Duodenal mucosa (tissue), 2 donors: ENCODE measurements at regions not wholly inside any gene's neighbourhood (a gene's known extent, or its start where the extent isn't known, plus 50 kb on each side); places are given as distances from the start of the nearest gene placed in this dataset.

Experiments used
- H3K27ac ChIP-seq: one replicate; pipeline ENCODE4 v1.7.0; 2013; ENCODE audit warnings: low read depth, low read length
- H3K27me3 ChIP-seq, 2 donors: one replicate each; pipeline ENCODE4 v1.7.0; 2013; ENCODE audit warnings: low read length in 2 of 2, control low read depth in 1 of 2; ENCODE audit not compliant: insufficient read depth in 2 of 2, control insufficient read depth in 1 of 2
- H3K36me3 ChIP-seq, 2 donors: one replicate each; pipeline ENCODE4 v1.7.0; 2013; ENCODE audit warnings: low read length in 2 of 2, control low read depth in 1 of 2; ENCODE audit not compliant: insufficient read depth in 2 of 2, control insufficient read depth in 1 of 2
- H3K4me1 ChIP-seq, 2 donors: one replicate each; pipeline ENCODE4 v1.7.0; 2013; ENCODE audit warnings: low read length in 2 of 2, control low read depth in 1 of 2; ENCODE audit not compliant: insufficient read depth in 2 of 2, control insufficient read depth in 1 of 2
- H3K4me3 ChIP-seq, 2 donors: one replicate each; pipeline ENCODE4 v1.7.0; 2013; ENCODE audit warnings: low read length in 2 of 2, low read depth in 1 of 2
- H3K9ac ChIP-seq, 2 donors: one replicate each; pipeline ENCODE4 v1.7.0; 2013; ENCODE audit warnings: low read length in 2 of 2, low read depth in 1 of 2
- H3K9me3 ChIP-seq, 2 donors: one replicate each; pipeline ENCODE4 v1.7.0; 2013; ENCODE audit warnings: low read length in 2 of 2, control low read depth in 1 of 2; ENCODE audit not compliant: control insufficient read depth in 1 of 2

DNA sequence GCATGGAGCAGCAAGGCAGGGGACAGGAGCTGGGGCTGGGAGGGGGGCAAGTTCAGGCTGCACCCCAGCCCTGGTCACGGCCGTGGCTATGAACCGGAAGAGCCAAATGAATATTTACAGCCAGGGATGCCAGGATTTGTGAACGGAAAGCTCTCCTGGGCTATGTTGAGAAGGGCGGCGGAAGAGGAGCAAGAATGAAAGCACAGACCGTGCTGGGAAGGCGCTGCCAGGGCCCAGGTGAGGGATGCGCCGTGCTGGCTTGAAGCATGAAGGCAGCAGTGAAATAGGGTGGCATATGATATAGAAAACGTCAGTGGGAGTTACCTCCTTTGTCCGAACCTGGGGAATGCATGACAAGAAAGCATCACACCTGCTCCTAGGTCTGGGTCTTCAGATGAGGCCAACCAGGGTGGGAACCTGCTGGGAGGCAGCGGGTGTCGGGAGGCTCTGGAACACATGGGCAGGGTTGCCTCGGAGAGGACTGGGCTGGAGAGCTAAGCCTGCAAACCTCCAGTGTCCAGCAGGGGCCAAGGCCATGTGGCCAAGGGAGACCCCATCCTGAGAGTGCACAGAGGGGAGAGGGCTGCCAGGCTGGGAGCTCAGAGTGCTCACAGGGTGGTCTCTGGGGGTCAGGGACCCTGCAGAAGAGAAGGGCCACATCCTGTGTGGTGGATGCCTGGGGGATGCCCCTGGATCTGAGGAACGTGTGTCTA, 120.6 kb upstream of the TCERG1L start:
- no peaks in the 10 kb centered on the region for H3K9me3 ChIP-seq
- H3K4me3 ChIP-seq: no peak overlapping the region
- H3K27ac ChIP-seq: no peak overlapping the region
- no peaks in the 10 kb centered on the region for H3K4me1 ChIP-seq
- no peak overlapping the region for H3K9ac ChIP-seq
- peaks cover 0 to 4% of the 10 kb centered on the region in 2 donors for H3K27me3 ChIP-seq
- H3K36me3 ChIP-seq: no peaks in the 10 kb centered on the region

GRCh38 chr10:131433568-131433967, 122.0 kb upstream of the TCERG1L start:
- H3K4me3 ChIP-seq: no peak overlapping the region
- H3K27me3 ChIP-seq: no peaks in the 10 kb centered on the region
- H3K27ac ChIP-seq: no peak overlapping the region
- no peak overlapping the region for H3K9ac ChIP-seq
- H3K4me1 ChIP-seq: no peaks in the 10 kb centered on the region
- no peaks in the 10 kb centered on the region for H3K36me3 ChIP-seq
- H3K9me3 ChIP-seq: no peaks in the 10 kb centered on the region

GRCh38 chr10:131435232-131435631, 123.7 kb upstream of the TCERG1L start:
- Histone ChIP-seq H3K4me3 (no peak overlapping the region), H3K4me1 (no peaks in the 10 kb centered on the region), H3K9ac (no peak overlapping the region), H3K9me3 (no peaks in the 10 kb centered on the region), H3K27ac (no peak overlapping the region), H3K36me3 (no peaks in the 10 kb centered on the region), H3K27me3 (no peaks in the 10 kb centered on the region)

- Histone ChIP-seq H3K36me3 (no peaks in the 10 kb centered on the region), H3K27me3 (no peaks in the 10 kb centered on the region), H3K9ac (no peak overlapping the region), H3K4me3 (no peak overlapping the region), H3K9me3 (no peaks in the 10 kb centered on the region), H3K27ac (no peak overlapping the region), H3K4me1 (no peaks in the 10 kb centered on the region)
Observed at GRCh38 chr10:131435760-131436457, 124.4 kb upstream of the TCERG1L start.

- Histone ChIP-seq H3K4me3 (no peak overlapping the region), H3K27ac (no peak overlapping the region), H3K9me3 (no peaks in the 10 kb centered on the region), H3K4me1 (no peaks in the 10 kb centered on the region), H3K9ac (no peak overlapping the region), H3K36me3 (no peaks in the 10 kb centered on the region), H3K27me3 (no peaks in the 10 kb centered on the region)
Observed at GRCh38 chr10:131436458-131436857, 124.9 kb upstream of the TCERG1L start.

DNA sequence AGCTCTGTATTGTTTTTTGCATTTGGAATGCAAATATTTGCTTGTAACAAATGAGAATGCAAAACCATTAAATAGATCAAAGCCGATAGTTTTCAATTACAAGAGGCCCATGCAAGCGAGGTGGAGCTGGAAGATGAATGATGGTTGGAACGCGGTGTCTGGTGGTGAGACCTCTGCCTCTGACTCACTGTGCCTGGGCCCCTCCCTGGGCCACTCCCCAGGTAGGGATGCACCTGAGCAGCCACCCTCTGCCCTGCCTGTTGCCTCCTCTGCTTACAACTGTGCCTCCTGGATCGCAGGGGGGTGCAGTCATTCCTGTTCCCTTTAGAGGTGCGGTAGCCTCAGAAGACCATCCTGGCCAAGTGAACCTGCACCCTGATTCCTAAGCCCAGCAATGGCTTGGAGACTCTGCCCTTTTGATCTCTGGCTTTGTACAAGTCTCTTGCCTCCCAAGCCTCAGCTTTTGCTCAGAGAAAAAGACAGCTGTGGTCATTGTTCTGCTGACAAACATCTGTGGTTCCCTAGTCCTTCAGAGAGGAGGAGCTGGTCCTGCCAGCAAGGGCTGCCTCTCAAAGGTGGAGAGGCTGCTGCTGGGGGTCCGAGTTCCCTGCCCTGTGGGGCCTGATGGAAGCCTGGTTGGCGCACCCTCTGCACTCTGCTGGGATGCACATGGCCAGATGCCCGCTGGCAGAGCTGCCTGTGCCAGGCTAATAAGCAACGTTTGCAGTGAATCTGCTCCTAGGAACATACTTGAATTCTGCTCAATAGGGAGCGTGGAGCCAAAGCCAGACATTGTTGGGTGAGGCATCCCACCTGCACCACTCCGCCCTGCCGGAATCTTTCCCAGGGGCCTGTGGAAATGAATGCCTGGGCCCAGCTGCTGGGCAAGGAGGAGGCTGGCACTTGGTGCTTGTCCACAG, 126.3 kb upstream of the TCERG1L start:
- no peaks in the 10 kb centered on the region for H3K9me3 ChIP-seq
- H3K9ac ChIP-seq: no peak overlapping the region
- H3K4me3 ChIP-seq: no peak overlapping the region
- H3K27me3 ChIP-seq: no peaks in the 10 kb centered on the region
- no peak overlapping the region for H3K27ac ChIP-seq
- H3K36me3 ChIP-seq: no peaks in the 10 kb centered on the region
- H3K4me1 ChIP-seq: no peaks in the 10 kb centered on the region

- Histone ChIP-seq H3K36me3 (no peaks in the 10 kb centered on the region), H3K27me3 (no peaks in the 10 kb centered on the region), H3K9me3 (no peaks in the 10 kb centered on the region), H3K4me3 (no peak overlapping the region), H3K9ac (no peak overlapping the region), H3K4me1 (no peaks in the 10 kb centered on the region), H3K27ac (no peak overlapping the region)
Observed at GRCh38 chr10:131438665-131439064, 127.1 kb upstream of the TCERG1L start.

DNA sequence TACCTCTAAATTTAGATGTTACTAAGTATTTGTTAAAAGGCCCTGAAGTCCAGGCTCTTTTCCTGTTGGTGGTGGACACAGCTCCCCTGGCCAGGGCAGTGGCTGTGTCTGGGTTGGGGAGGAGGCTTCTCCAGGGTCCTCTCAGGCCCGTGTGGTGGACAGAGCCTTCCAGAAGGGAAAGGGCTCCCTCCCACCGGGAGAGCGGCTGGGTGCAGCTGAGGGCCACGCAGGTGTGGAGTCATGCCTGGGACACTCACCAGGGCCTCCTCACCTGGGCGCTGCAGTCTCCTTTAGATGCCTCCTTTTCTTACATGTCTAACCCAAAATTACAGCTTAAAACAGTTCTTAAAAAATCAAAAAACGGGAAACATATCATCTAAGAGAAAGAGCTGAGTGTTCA, 128.2 kb upstream of the TCERG1L start:
- Histone ChIP-seq H3K9ac (no peak overlapping the region), H3K27ac (no peak overlapping the region), H3K4me3 (no peak overlapping the region), H3K4me1 (no peaks in the 10 kb centered on the region), H3K27me3 (no peaks in the 10 kb centered on the region), H3K36me3 (no peaks in the 10 kb centered on the region), H3K9me3 (no peaks in the 10 kb centered on the region)

- H3K9me3 ChIP-seq: no peaks in the 10 kb centered on the region
- H3K27ac ChIP-seq: no peak overlapping the region
- H3K36me3 ChIP-seq: no peaks in the 10 kb centered on the region
- H3K9ac ChIP-seq: no peak overlapping the region
- H3K4me1 ChIP-seq: no peaks in the 10 kb centered on the region
- no peaks in the 10 kb centered on the region for H3K27me3 ChIP-seq
- H3K4me3 ChIP-seq: no peak overlapping the region
Observed at GRCh38 chr10:131440405-131441360, 129.2 kb upstream of the TCERG1L start.
